Suprapubic skin (tissue), 3 donors: ENCODE measurements at regions not wholly inside any gene's neighbourhood (a gene's known extent, or its start where the extent isn't known, plus 50 kb on each side); places are given as distances from the start of the nearest gene placed in this dataset.

Source experiments
- CTCF ChIP-seq, 2 donors: fragments of 200-600 bp in 1 of 2; fragments of 450-650 bp in 1 of 2; sonication (generic) in 1 of 2; IDR thresholded peaks; one replicate each; pipeline ENCODE4 v1.5.1; 2016 to 2019; ENCODE audit warnings: antibody characterized with exemption in 2 of 2, mild to moderate bottlenecking in 1 of 2, moderate library complexity in 1 of 2
- EP300 ChIP-seq: sonication (generic); formaldehyde crosslinking; IDR thresholded peaks from one replicate; pipeline ENCODE4 v1.6.1; 2017; ENCODE audit warnings: antibody characterized with exemption

GRCh38 chrX:74238771-74239170, 65.2 kb upstream of the ZCCHC13 start:
- TF ChIP-seq CTCF (IDR thresholded peaks at IDR 0.05) (no peak), EP300 (no peak)
